Stomach smooth muscle (tissue), 2 donors: ENCODE measurements at regions not wholly inside any gene's neighbourhood (a gene's known extent, or its start where the extent isn't known, plus 50 kb on each side); places are given as distances from the start of the nearest gene placed in this dataset.

Experiments used
- H3K27ac ChIP-seq: one replicate; pipeline ENCODE4 v1.7.0; 2013; ENCODE audit warnings: mild to moderate bottlenecking, low read length, inconsistent platforms
- H3K27me3 ChIP-seq, 2 donors: one replicate each; pipeline ENCODE4 v1.7.0; 2013; ENCODE audit warnings: low read length in 2 of 2; ENCODE audit not compliant: insufficient read depth in 2 of 2, control insufficient read depth in 1 of 2
- H3K36me3 ChIP-seq, 2 donors: one replicate each; pipeline ENCODE4 v1.7.0; 2013; ENCODE audit warnings: low read length in 2 of 2; ENCODE audit not compliant: control insufficient read depth in 2 of 2, insufficient read depth in 2 of 2
- H3K4me1 ChIP-seq: one replicate; pipeline ENCODE4 v1.7.0; 2013; ENCODE audit warnings: low read length; ENCODE audit not compliant: control insufficient read depth, insufficient read depth
- H3K4me3 ChIP-seq, 2 donors: one replicate each; pipeline ENCODE4 v1.7.0; 2013; ENCODE audit warnings: low read length in 2 of 2
- H3K9ac ChIP-seq, 2 donors: one replicate each; pipeline ENCODE4 v1.7.0; 2013; ENCODE audit warnings: low read length in 2 of 2, mild to moderate bottlenecking in 1 of 2
- H3K9me3 ChIP-seq, 2 donors: one replicate each; pipeline ENCODE4 v1.7.0; 2013; ENCODE audit warnings: low read length in 2 of 2; ENCODE audit not compliant: control insufficient read depth in 2 of 2
- donor health status: healthy.
- donor health status: Pancreatic carcinoma.

DNA sequence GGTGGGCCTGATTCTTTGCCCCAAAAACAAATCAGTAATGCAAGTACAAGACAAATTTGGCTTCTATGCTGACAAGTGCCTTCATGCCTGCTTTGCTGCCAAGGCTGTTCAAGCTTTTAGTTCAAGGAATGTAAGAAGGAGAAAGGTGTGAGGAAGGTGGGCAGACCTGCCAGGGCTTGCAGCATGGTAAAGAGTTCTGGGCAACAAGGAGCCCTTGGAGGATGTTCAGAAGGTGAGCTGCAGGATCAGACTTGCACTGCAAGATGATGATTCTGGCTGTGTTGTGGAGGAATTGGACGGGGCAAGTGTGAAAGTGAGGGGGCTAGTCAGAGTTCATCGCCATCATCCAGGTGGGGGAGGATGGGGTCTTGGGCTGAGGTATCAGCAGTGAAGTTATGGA is 167.9 kb downstream of the NUAK1 start:
- Histone ChIP-seq H3K9ac (no peak overlapping the region), H3K27me3 (no peaks in the 10 kb centered on the region), H3K9me3 (no peaks in the 10 kb centered on the region), H3K4me1 (no peaks in the 10 kb centered on the region), H3K27ac (no peak overlapping the region), H3K4me3 (no peak overlapping the region), H3K36me3 (no peaks in the 10 kb centered on the region)

DNA sequence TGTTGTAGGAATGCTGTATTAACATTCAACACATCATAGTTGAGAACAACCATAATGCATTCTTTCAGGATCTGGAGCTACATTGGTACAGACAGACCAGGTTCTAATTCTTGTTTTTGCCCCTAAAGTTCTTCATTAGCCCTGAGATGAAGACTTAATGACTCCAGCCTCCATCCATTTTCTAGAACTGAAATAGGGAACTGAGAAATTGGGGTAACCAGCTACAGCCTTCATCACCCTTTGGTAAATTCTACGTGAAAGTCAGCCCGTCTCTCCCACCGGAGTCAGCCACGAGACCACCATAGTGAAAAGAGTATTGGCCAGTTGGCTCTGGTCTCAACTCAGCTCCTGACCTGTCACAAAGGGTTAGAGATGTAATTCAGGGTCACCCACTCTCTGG is 164.0 kb downstream of the NUAK1 start:
- Histone ChIP-seq H3K4me3 (no peak overlapping the region), H3K4me1 (no peaks in the 10 kb centered on the region), H3K9me3 (no peaks in the 10 kb centered on the region), H3K27ac (no peak overlapping the region), H3K9ac (no peak overlapping the region), H3K36me3 (no peaks in the 10 kb centered on the region), H3K27me3 (no peaks in the 10 kb centered on the region)

DNA sequence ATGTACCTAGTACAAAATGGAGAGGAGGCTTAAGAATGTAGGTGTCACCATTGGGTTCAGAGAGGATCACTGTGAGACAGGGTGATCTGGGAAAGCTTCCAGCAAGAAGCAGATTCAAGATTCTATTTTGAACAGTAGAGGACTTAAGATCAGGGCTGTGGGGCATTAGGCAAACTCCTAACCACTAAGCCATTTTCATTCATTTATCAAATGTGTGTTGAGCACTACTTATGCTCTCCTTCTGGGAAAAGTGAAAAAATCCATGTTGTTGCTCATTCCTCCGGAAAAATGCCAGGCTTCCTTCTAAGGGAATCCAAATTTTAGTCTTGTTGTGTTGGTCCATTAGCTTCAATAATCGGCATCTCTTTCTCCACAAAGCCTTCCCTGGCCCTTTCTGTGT is 163.4 kb downstream of the NUAK1 start:
- no peaks in the 10 kb centered on the region for H3K9me3 ChIP-seq

DNA sequence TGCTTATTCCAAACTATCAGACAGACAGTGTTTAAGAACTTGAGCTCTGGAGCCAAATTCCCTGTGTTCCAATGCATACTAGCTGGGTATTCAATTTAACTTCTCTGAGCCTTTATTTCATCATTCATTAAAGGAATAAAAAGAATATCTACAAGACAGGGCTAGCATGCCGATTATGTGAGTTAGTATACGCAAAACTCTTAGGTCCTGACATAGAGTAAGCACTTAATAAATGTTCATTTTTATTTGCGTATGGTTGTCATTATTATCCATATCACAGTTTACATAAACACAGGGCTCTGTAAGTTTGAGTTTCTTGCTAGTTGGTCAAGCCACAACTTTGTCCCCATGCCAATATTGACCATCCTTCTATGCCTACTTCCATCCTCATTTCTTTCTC is 161.5 kb downstream of the NUAK1 start:
- H3K4me1 ChIP-seq: no peaks in the 10 kb centered on the region
- H3K9me3 ChIP-seq: no peaks in the 10 kb centered on the region
- no peak overlapping the region for H3K27ac ChIP-seq
- H3K36me3 ChIP-seq: no peaks in the 10 kb centered on the region
- H3K27me3 ChIP-seq: no peaks in the 10 kb centered on the region
- H3K9ac ChIP-seq: no peak overlapping the region
- no peak overlapping the region for H3K4me3 ChIP-seq

More for the DNA sequence above, 163.4 kb downstream of the NUAK1 start:
- Histone ChIP-seq H3K27me3 (no peaks in the 10 kb centered on the region), H3K36me3 (no peaks in the 10 kb centered on the region), H3K27ac (no peak overlapping the region), H3K9ac (no peak overlapping the region), H3K4me3 (no peak overlapping the region), H3K4me1 (no peaks in the 10 kb centered on the region)

DNA sequence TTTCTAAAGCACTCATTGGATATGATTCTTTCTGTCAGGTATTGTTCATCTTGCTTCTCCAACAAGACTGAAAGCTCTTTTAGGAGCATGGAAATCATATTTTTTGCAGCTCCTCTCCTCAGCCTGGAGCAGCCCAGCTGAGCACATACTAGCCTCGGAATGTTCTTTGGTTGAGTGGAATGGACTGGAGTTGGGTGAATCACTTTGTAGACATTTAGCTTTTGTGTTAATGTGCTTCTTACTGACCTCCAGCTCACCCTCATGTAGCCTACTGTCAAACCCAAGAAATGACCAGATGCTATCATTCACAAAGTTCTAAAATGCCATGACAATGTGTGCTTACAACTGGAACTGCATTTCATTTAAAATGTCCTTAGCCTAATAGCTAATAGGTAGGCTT is 161.1 kb downstream of the NUAK1 start:
- Histone ChIP-seq H3K9me3 (no peaks in the 10 kb centered on the region), H3K36me3 (no peaks in the 10 kb centered on the region), H3K4me3 (no peak overlapping the region), H3K27ac (no peak overlapping the region), H3K9ac (no peak overlapping the region), H3K4me1 (no peaks in the 10 kb centered on the region), H3K27me3 (no peaks in the 10 kb centered on the region)

DNA sequence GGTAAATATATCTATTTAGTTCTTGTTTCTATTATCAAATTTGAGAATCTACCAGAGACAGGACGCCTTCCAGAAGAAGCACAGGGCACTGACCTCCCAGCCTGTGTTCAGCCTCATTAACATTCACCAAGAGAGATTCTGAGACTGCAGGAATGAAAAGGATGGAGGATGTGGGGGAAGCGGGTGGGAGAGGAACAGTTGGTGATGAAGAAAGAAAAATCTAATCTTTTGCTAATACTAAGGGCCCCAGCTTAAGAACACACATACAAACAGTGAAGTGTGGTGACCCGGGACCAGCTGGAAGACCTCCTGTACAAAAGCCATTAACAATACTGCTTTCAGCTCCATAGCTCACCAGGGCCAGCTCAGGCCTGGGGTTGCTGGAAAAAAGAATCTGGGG is 160.5 kb downstream of the NUAK1 start:
- H3K4me3 ChIP-seq: no peak overlapping the region
- no peaks in the 10 kb centered on the region for H3K27me3 ChIP-seq
- no peak overlapping the region for H3K9ac ChIP-seq
- no peaks in the 10 kb centered on the region for H3K4me1 ChIP-seq
- H3K27ac ChIP-seq: no peak overlapping the region
- H3K36me3 ChIP-seq: no peaks in the 10 kb centered on the region
- no peaks in the 10 kb centered on the region for H3K9me3 ChIP-seq

DNA sequence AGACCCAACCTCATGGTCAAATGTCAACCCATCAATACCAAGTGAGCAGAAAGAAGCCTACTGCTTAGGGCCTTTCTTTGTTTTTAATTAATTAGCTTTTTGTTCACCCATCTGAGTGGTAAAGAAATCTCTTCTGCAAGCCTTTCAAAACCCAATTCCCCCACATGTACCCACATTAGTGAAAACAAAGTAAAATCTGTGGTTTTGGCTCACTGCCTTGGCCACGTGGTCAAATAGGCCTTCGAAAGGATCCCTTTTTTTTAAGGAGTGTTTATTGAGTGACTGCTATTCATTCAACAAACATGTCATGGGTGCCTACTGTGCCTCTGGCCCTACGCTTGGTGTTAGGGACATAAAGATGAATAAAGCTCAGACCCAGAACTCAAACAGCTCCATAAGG is 160.1 kb downstream of the NUAK1 start:
- Histone ChIP-seq H3K27ac (no peak overlapping the region), H3K4me1 (no peaks in the 10 kb centered on the region), H3K9me3 (no peaks in the 10 kb centered on the region), H3K27me3 (no peaks in the 10 kb centered on the region), H3K4me3 (no peak overlapping the region), H3K36me3 (no peaks in the 10 kb centered on the region), H3K9ac (no peak overlapping the region)

DNA sequence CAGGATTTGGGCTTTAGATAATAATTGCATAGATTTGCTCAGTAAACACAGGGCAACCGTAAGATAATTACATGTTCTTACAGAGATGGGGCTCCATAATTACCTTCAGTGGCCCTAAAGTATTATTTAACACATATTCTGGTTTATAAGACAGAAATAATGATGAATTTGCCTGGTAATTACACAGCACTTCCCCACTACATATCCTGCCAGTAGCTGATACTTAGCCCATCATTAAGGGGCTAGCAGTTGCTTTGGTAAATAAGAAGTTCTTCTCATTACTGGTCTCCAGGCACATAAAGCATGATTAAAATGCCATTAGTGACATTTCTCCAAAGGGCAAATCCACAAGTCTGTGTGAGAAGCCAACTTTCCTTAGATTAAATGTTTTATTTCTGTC is 158.7 kb downstream of the NUAK1 start:
- H3K9me3 ChIP-seq: no peaks in the 10 kb centered on the region

DNA sequence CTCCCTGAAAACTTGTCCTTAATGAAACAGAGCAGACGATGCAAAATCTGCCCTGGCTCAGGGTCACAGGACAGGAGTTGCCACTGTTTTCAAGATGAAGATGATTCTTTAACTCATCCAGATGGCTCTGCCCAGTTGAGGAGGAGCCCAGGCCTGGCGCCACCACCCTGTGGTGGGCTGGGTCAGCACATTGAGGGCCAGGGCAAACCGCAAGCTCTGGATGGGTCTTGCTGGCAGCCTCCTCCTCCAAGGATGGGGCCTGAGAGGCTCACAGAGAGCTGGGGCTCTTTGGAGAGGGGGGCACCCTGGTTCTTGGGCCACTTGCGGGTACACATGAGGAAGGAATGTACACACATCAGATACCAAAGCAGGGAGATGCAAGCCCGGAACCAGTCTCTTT is 158.2 kb downstream of the NUAK1 start:
- H3K4me3 ChIP-seq: no peak overlapping the region
- no peaks in the 10 kb centered on the region for H3K9me3 ChIP-seq
- H3K36me3 ChIP-seq: no peaks in the 10 kb centered on the region
- H3K4me1 ChIP-seq: no peaks in the 10 kb centered on the region
- no peak overlapping the region for H3K9ac ChIP-seq
- no peak overlapping the region for H3K27ac ChIP-seq
- no peaks in the 10 kb centered on the region for H3K27me3 ChIP-seq

More for the DNA sequence above, 158.7 kb downstream of the NUAK1 start:
- Histone ChIP-seq H3K4me1 (no peaks in the 10 kb centered on the region), H3K36me3 (no peaks in the 10 kb centered on the region), H3K9ac (no peak overlapping the region), H3K27me3 (no peaks in the 10 kb centered on the region), H3K27ac (no peak overlapping the region), H3K4me3 (no peak overlapping the region)

DNA sequence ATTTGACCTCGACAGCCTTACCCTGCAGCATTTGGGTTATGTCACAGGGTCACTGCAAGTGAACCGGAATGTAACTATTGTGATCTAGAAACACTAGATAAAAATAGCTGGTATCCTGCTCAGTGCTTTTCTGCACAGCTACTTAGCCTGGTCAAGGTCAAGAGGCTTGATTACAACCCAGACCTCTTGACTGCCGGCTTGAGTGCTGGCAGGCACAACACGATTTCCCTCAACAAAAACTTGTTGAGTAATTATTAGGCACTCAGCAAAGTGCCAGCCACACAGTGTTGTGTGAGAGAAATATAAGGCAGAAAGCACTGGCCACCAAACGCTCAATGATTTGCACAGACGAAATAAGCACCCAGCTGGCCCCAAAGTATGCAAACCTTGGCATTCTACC is 156.7 kb downstream of the NUAK1 start:
- Histone ChIP-seq H3K27me3 (no peaks in the 10 kb centered on the region), H3K4me1 (no peaks in the 10 kb centered on the region), H3K9ac (no peak overlapping the region), H3K9me3 (no peaks in the 10 kb centered on the region), H3K36me3 (no peaks in the 10 kb centered on the region), H3K4me3 (no peak overlapping the region), H3K27ac (no peak overlapping the region)

DNA sequence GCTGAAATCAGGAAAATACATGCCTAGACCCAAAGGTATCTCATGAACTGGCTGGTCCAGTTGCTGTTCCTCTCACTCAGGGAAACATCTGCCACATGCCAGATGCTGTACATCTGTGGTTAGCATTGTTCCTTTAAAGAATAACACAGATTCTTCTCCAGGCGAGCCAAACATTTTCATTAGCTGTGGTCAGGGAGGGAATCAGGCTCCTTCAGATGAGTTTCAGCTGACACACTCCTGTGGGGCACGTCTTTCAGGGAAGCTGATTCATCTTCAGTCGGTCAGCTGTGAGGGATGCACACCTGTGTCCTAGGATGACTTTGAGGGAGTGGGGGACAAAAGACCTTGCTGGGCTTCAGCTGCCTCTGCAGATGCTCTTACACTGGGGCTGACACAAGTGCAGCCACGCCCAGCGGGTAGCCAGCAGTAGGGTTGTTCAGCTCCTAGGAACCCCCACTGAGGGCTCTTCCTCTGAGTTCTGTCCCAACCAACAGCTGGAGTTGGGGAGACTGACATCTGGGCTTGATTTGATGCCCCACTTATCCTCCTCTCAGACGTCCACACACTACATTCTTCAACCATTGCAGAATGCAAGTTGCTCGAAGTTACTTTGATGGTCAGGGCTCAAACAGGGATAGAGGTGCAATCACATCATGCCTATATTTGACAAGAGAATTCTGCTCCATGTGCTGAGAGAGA is 155.0 kb downstream of the NUAK1 start:
- no peak overlapping the region for H3K4me3 ChIP-seq
- H3K36me3 ChIP-seq: no peaks in the 10 kb centered on the region
- no peaks in the 10 kb centered on the region for H3K9me3 ChIP-seq
- no peak overlapping the region for H3K27ac ChIP-seq
- H3K9ac ChIP-seq: no peak overlapping the region
- no peaks in the 10 kb centered on the region for H3K4me1 ChIP-seq
- no peaks in the 10 kb centered on the region for H3K27me3 ChIP-seq
